Activated T-cell treated with anti-CD3 and anti-CD28 coated beads for 24 hours (primary cell): ENCODE measurements at regions not wholly inside any gene's neighbourhood (a gene's known extent, or its start where the extent isn't known, plus 50 kb on each side); places are given as distances from the start of the nearest gene placed in this dataset.

Source experiments
- DNase-seq: peaks from one replicate; pipeline ENCODE4 v3.0.0-alpha.2; 2020; ENCODE audit warnings: low read depth

- no peak for DNase-seq
Measured at GRCh38 chr5:164027738-164028137, 522.3 kb downstream of the MAT2B start.

- DNase-seq, result no peak
Measured at GRCh38 chr5:164038128-164038783, 532.8 kb downstream of the MAT2B start.

GRCh38 chr5:164041105-164041504, 535.7 kb downstream of the MAT2B start:
- no peak for DNase-seq

- no peak for DNase-seq
Measured at GRCh38 chr5:164048359-164048926, 543.0 kb downstream of the MAT2B start.

- no peak for DNase-seq
Measured at GRCh38 chr5:164051745-164052144, 546.3 kb downstream of the MAT2B start.

- no peak for DNase-seq
Measured at GRCh38 chr5:164052536-164053093, 547.2 kb downstream of the MAT2B start.

GRCh38 chr5:164053123-164053522, 547.7 kb downstream of the MAT2B start:
- DNase-seq, result no peak

- DNase-seq, result no peak
Measured at GRCh38 chr5:164054461-164054860, 549.0 kb downstream of the MAT2B start.

- no peak for DNase-seq
Measured at GRCh38 chr5:164057121-164057520, 551.7 kb downstream of the MAT2B start.

- DNase-seq, result no peak
Measured at GRCh38 chr5:164058621-164059020, 553.2 kb downstream of the MAT2B start.

- no peak for DNase-seq
Measured at GRCh38 chr5:164059471-164059870, 554.1 kb downstream of the MAT2B start.

GRCh38 chr5:164060786-164061355, 555.5 kb downstream of the MAT2B start:
- no peak for DNase-seq

- DNase-seq, result no peak
Measured at GRCh38 chr5:164062304-164062703, 556.9 kb downstream of the MAT2B start.

- DNase-seq, result no peak
Measured at GRCh38 chr5:164065266-164065665, 559.8 kb downstream of the MAT2B start.

GRCh38 chr5:164071671-164072070, 566.3 kb downstream of the MAT2B start:
- DNase-seq, result no peak

- DNase-seq, result no peak
Measured at GRCh38 chr5:164073081-164073480, 567.7 kb downstream of the MAT2B start.

GRCh38 chr5:164076556-164076955, 571.1 kb downstream of the MAT2B start:
- DNase-seq, result no peak

- no peak for DNase-seq
Measured at GRCh38 chr5:164090358-164090757, 584.9 kb downstream of the MAT2B start.

- DNase-seq, result no peak
Measured at GRCh38 chr5:164091836-164092235, 586.4 kb downstream of the MAT2B start.

- DNase-seq, result no peak
Measured at GRCh38 chr5:164094291-164094690, 588.9 kb downstream of the MAT2B start.

GRCh38 chr5:164097749-164098148, 592.3 kb downstream of the MAT2B start:
- no peak for DNase-seq

GRCh38 chr5:164098531-164098930, 593.1 kb downstream of the MAT2B start:
- DNase-seq, result no peak

GRCh38 chr5:164098979-164099378, 593.6 kb downstream of the MAT2B start:
- no peak for DNase-seq
